ENCODE measurements at regions not wholly inside any gene's neighbourhood (a gene's known extent, or its start where the extent isn't known, plus 50 kb on each side); places are given as distances from the start of the nearest gene placed in this dataset.

- 57 to 80% methylated on average over 15 to 19 of the region's 19 CpGs for WGBS, 2 donors
- H3K4me3 ChIP-seq, result no peak overlapping the region
- no peak for DNase-seq
- intact Hi-C loops (cut with DNase I; ENCODE audit: low total_unique reads), result no loop called here
- TF ChIP-seq POLR2A (IDR thresholded peaks at IDR 0.05) (no peak), CTCF (IDR thresholded peaks at IDR 0.05) (no peak)
- no peaks in the 10 kb centered on the region for H3K27me3 ChIP-seq
- no peak overlapping the region for H3K27ac ChIP-seq
- no peaks in the 10 kb centered on the region for H3K36me3 ChIP-seq (ENCODE audit: low read depth, missing control alignments)
- no peaks in the 10 kb centered on the region for H3K9me3 ChIP-seq
- no peaks in the 10 kb centered on the region for H3K4me1 ChIP-seq
These were observed 420.4 kb upstream of the AGA start for GRCh38 chr4:177862541-177863176.

- WGBS, 2 donors, result 68 to 81% methylated on average over 3 of the region's 3 CpGs
- no peaks in the 10 kb centered on the region for H3K36me3 ChIP-seq (ENCODE audit: low read depth, missing control alignments)
- no peak for TF ChIP-seq CTCF (IDR thresholded peaks at IDR 0.05)
- no peaks in the 10 kb centered on the region for H3K27me3 ChIP-seq
- intact Hi-C loops (cut with DNase I; ENCODE audit: low total_unique reads), result no loop called here
- H3K4me3 ChIP-seq, result no peak overlapping the region
- DNase-seq, result no peak
- H3K9me3 ChIP-seq, result no peaks in the 10 kb centered on the region
- H3K4me1 ChIP-seq, result no peaks in the 10 kb centered on the region
- H3K27ac ChIP-seq, result no peak overlapping the region
These were observed 437.6 kb upstream of the AGA start for GRCh38 chr4:177879851-177880250.

GRCh38 chr4:177895136-177895535 is 452.9 kb upstream of the AGA start:
- no peaks in the 10 kb centered on the region for H3K27me3 ChIP-seq
- H3K9me3 ChIP-seq, result no peaks in the 10 kb centered on the region
- no peak for DNase-seq
- no peaks in the 10 kb centered on the region for H3K4me1 ChIP-seq
- TF ChIP-seq CTCF (IDR thresholded peaks at IDR 0.05), result no peak
- no peak for TF ChIP-seq POLR2A (IDR thresholded peaks at IDR 0.05)
- intact Hi-C loops (cut with DNase I; ENCODE audit: low total_unique reads), result no loop called here
- H3K4me3 ChIP-seq, result no peak overlapping the region
- no peak overlapping the region for H3K27ac ChIP-seq
- H3K36me3 ChIP-seq (ENCODE audit: low read depth, missing control alignments), result no peaks in the 10 kb centered on the region

- H3K27me3 ChIP-seq, result no peaks in the 10 kb centered on the region
- no peak overlapping the region for H3K27ac ChIP-seq
- H3K36me3 ChIP-seq (ENCODE audit: low read depth, missing control alignments), result no peaks in the 10 kb centered on the region
- no peak overlapping the region for H3K4me3 ChIP-seq
- H3K9me3 ChIP-seq, result no peaks in the 10 kb centered on the region
- DNase-seq, result no peak
- intact Hi-C loops (cut with DNase I; ENCODE audit: low total_unique reads), result no loop called here
- H3K4me1 ChIP-seq, result no peaks in the 10 kb centered on the region
- no peak for TF ChIP-seq CTCF (IDR thresholded peaks at IDR 0.05)
- TF ChIP-seq POLR2A (IDR thresholded peaks at IDR 0.05), result no peak
These were observed 459.5 kb upstream of the AGA start for GRCh38 chr4:177901786-177902185.

GRCh38 chr4:177902386-177902785 is 460.1 kb upstream of the AGA start:
- H3K4me1 ChIP-seq, result no peaks in the 10 kb centered on the region
- DNase-seq, result no peak
- H3K36me3 ChIP-seq (ENCODE audit: low read depth, missing control alignments), result no peaks in the 10 kb centered on the region
- H3K4me3 ChIP-seq, result no peak overlapping the region
- intact Hi-C loops (cut with DNase I; ENCODE audit: low total_unique reads), result no loop called here
- no peaks in the 10 kb centered on the region for H3K9me3 ChIP-seq
- H3K27ac ChIP-seq, result no peak overlapping the region
- H3K27me3 ChIP-seq, result no peaks in the 10 kb centered on the region
- 87 to 91% methylated on average over 1 of the region's 1 CpG for WGBS, 2 donors
- TF ChIP-seq POLR2A (IDR thresholded peaks at IDR 0.05), result no peak
- TF ChIP-seq CTCF (IDR thresholded peaks at IDR 0.05), result no peak
